OCI-LY7 (cell line): ENCODE measurements at regions not wholly inside any gene's neighbourhood (a gene's known extent, or its start where the extent isn't known, plus 50 kb on each side); places are given as distances from the start of the nearest gene placed in this dataset.

Experiments
- BruUV-seq: library from RNA; stranded (reverse); fragments of 400-500 nt; replicated peaks from 2 replicates; lab custom pipeline; 2021; lab: Mats Ljungman, UMichigan
- CTCF ChIA-PET: fragments of 300-600 bp; sonication (Branson Sonifier 250); formaldehyde crosslinking; loops from one replicate; lab custom pipeline; 2022; ENCODE audit warnings: antibody characterized with exemption; ENCODE audit not compliant: unreplicated experiment; lab: Charles Lee
- POLR2A ChIA-PET: fragments of 300-600 bp; sonication (Branson Sonifier 250); formaldehyde crosslinking; loops from one replicate; lab custom pipeline; 2022; ENCODE audit warnings: antibody characterized with exemption; lab: Charles Lee
- DNase-seq: peaks from one replicate; pipeline ENCODE4 v3.0.0-alpha.2; 2015; ENCODE audit warnings: low spot score
- H2AFZ ChIP-seq: fragments of 200-600 bp; sonication (generic), shearing (Covaris generic); 2 replicates; pipeline ENCODE4 v1.6.1; 2014; ENCODE audit warnings: mild to moderate bottlenecking, antibody characterized with exemption, low read length, moderate library complexity
- H3K27ac ChIP-seq: fragments of 200-600 bp; sonication (generic); 2 replicates; pipeline ENCODE4 v1.5.1; 2014; ENCODE audit warnings: mixed run types, low read depth, mild to moderate bottlenecking, moderate library complexity, low read length, inconsistent platforms; ENCODE audit not compliant: poor library complexity, severe bottlenecking
- H3K36me3 ChIP-seq: fragments of 200-600 bp; sonication (generic); 2 replicates; pipeline ENCODE4 v1.6.1; 2014; ENCODE audit warnings: mild to moderate bottlenecking, antibody characterized with exemption, low read length, moderate library complexity, mixed read lengths; ENCODE audit not compliant: insufficient read depth
- H3K4me1 ChIP-seq: fragments of 200-600 bp; sonication (generic); 2 replicates; pipeline ENCODE4 v1.5.1; 2014; ENCODE audit warnings: mild to moderate bottlenecking, low read length; ENCODE audit not compliant: insufficient read depth, poor library complexity, severe bottlenecking
- H3K4me2 ChIP-seq: fragments of 200-600 bp; sonication (generic); 2 replicates; pipeline ENCODE4 v1.6.1; 2014; ENCODE audit warnings: mild to moderate bottlenecking, low read length
- H3K4me3 ChIP-seq: fragments of 200-600 bp; sonication (generic); 2 replicates; pipeline ENCODE4 v1.5.1; 2014; ENCODE audit warnings: mild to moderate bottlenecking, low read depth, low read length; ENCODE audit not compliant: poor library complexity, severe bottlenecking
- H3K79me2 ChIP-seq: fragments of 200-600 bp; sonication (generic); 2 replicates; pipeline ENCODE4 v1.6.1; 2016; ENCODE audit warnings: low read depth, mild to moderate bottlenecking, low read length, moderate library complexity, mixed read lengths; ENCODE audit not compliant: insufficient read depth
- H3K9me2 ChIP-seq: fragments of 200-600 bp; sonication (generic); 2 replicates; pipeline ENCODE4 v1.6.1; 2016; ENCODE audit warnings: mild to moderate bottlenecking, low read length, mixed read lengths; ENCODE audit not compliant: insufficient read depth
- H3K9me3 ChIP-seq: fragments of 200-600 bp; sonication (generic); 2 replicates; pipeline ENCODE4 v1.6.1; 2014; ENCODE audit warnings: mild to moderate bottlenecking, mixed run types, low read length, mixed read lengths
- H4K20me1 ChIP-seq: fragments of 200-600 bp; sonication (generic); 2 replicates; pipeline ENCODE4 v1.6.1; 2014; ENCODE audit warnings: mild to moderate bottlenecking, antibody characterized with exemption, low read length, moderate library complexity, mixed read lengths; ENCODE audit not compliant: insufficient read depth
- CTCF ChIP-seq: fragments of 200-600 bp; sonication (generic); conservative IDR thresholded peaks from 2 replicates; pipeline ENCODE4 v1.5.1; 2014; ENCODE audit warnings: mild to moderate bottlenecking, antibody characterized with exemption, low read length, moderate library complexity, mixed read lengths
- EZH2phosphoT487 ChIP-seq: fragments of 200-600 bp; sonication (generic); IDR thresholded peaks from 2 replicates; pipeline ENCODE4 v1.6.1; 2018; ENCODE audit warnings: low read depth, borderline replicate concordance, mild to moderate bottlenecking, mixed run types, antibody characterized with exemption, low read length, moderate library complexity, mixed read lengths
- intact Hi-C: fragments of 100-400 bp; cut with micrococcal nuclease; formaldehyde crosslinking; loops from one replicate; pipeline ENCODE4 v1.10.0; 2022; ENCODE audit not compliant: unreplicated experiment

DNA sequence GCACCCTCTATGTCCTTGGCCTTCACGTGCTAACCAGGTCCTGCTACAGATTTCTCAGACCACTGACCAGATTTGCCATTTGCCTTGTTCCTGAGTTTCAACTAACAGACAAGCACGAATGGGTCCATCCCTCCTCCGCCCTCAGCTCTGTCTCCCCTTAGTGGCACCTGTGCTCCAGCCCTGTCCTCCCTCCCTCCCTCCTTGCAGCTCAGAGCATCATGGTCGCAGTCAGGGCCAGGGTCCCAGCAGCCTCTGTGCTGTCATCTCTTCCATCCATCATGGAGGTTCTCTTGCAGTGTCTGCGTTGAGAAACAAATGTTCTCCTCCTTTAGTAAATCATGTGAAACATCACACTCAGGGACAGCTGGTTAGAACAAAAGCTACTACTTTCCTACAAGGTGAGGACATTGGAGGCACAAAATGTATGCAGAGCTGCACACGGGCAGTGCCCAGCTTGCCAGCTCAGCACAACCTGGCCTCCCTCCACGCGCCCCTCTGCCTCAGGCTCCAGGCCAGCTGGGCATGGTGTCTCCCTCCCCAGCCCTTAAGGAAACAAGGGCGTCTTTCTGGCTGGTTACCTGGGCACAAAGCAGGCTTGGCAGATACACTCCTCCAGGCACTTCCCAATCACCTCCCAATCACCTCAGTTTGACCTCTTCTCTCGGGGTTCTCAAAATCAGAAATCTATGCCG is 79.5 kb upstream of the ATP6AP2 start:
- no TSS peak for BruUV-seq
- POLR2A ChIA-PET = no interaction called here

GRCh38 chrX:40496728-40497127 is 84.0 kb upstream of the ATP6AP2 start:
- no TSS peak for BruUV-seq
- no peak overlapping the region for H3K4me3 ChIP-seq
- H4K20me1 ChIP-seq = no peaks in the 10 kb centered on the region
- ChIA-PET POLR2A (no interaction called here), CTCF (no interaction called here)
- no peak for DNase-seq
- H2AFZ ChIP-seq = no peak overlapping the region
- H3K79me2 ChIP-seq = no peaks in the 10 kb centered on the region
- H3K9me2 ChIP-seq = no peaks in the 10 kb centered on the region
- no peaks in the 10 kb centered on the region for H3K36me3 ChIP-seq
- H3K4me2 ChIP-seq = no peak overlapping the region
- H3K9me3 ChIP-seq = no peaks in the 10 kb centered on the region
- intact Hi-C loops = no loop called here
- no peak overlapping the region for H3K27ac ChIP-seq
- TF ChIP-seq EZH2phosphoT487 = no peak
- H3K4me1 ChIP-seq = no peaks in the 10 kb centered on the region

More for the DNA sequence above, 79.5 kb upstream of the ATP6AP2 start:
- no peaks in the 10 kb centered on the region for H3K4me1 ChIP-seq
- intact Hi-C loops = no loop called here
- no peak for DNase-seq
- CTCF ChIA-PET = no interaction called here
- no peaks in the 10 kb centered on the region for H3K79me2 ChIP-seq
- H3K4me2 ChIP-seq = no peak overlapping the region
- no peak overlapping the region for H3K4me3 ChIP-seq
- H4K20me1 ChIP-seq = no peaks in the 10 kb centered on the region
- TF ChIP-seq CTCF (no peak), EZH2phosphoT487 (no peak)
- H3K27ac ChIP-seq = no peak overlapping the region
- no peaks in the 10 kb centered on the region for H3K9me3 ChIP-seq
- no peaks in the 10 kb centered on the region for H3K9me2 ChIP-seq
- H3K36me3 ChIP-seq = no peaks in the 10 kb centered on the region
- no peak overlapping the region for H2AFZ ChIP-seq

DNA sequence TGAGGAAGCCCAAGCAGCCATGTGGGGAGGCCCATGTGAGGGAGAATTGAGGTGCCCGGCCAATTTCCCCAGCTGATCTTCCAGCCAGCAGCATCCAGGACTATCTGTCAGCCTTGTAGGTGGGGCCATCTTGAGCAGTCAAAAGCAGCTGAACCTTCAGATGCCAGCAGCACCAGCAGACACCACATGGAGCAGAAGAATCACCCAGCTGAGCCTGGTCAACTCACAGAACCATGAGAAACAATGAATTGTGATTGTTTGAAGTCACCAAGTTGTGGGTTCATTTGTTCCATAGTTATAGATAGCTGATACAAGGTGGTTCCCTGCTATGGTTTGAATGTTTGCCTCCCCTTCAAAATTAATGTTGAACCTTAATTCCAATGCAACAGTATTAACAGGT is 85.1 kb upstream of the ATP6AP2 start:
- no peak overlapping the region for H3K4me2 ChIP-seq
- H3K9me2 ChIP-seq = no peaks in the 10 kb centered on the region
- no peaks in the 10 kb centered on the region for H3K4me1 ChIP-seq
- intact Hi-C loops = no loop called here
- no peak overlapping the region for H3K27ac ChIP-seq
- H2AFZ ChIP-seq = no peak overlapping the region
- no peak for DNase-seq
- no peak overlapping the region for H3K4me3 ChIP-seq
- H3K9me3 ChIP-seq = no peaks in the 10 kb centered on the region
- H3K36me3 ChIP-seq = no peaks in the 10 kb centered on the region
- no TSS peak for BruUV-seq
- no peak for TF ChIP-seq EZH2phosphoT487
- TF ChIP-seq CTCF = no peak
- CTCF ChIA-PET = no interaction called here
- no peaks in the 10 kb centered on the region for H4K20me1 ChIP-seq
- POLR2A ChIA-PET = interaction anchor here (0.5 kb wide), 1 partner anchor 354 kb away, joined by 3 read pairs; no protein-coding TSS in a partner anchor
- H3K79me2 ChIP-seq = no peaks in the 10 kb centered on the region
